Dendritic cell treated with granulocyte-macrophage colony-stimulating factor and Interleukin-4, amounts not matched to agents 40 ng/mL and 50 ng/mL, for 4 days (primary cell): ENCODE measurements at regions not wholly inside any gene's neighbourhood (a gene's known extent, or its start where the extent isn't known, plus 50 kb on each side); places are given as distances from the start of the nearest gene placed in this dataset.

Experiments
- H3K27ac Mint-ChIP-seq: one replicate; pipeline ENCODE4 v1.8.0; 2022; ENCODE audit warnings: mild to moderate bottlenecking, mixed read lengths
- H3K27me3 Mint-ChIP-seq: one replicate; pipeline ENCODE4 v1.8.0; 2022; ENCODE audit warnings: mild to moderate bottlenecking, mixed read lengths
- H3K36me3 Mint-ChIP-seq: one replicate; pipeline ENCODE4 v1.8.0; 2022; ENCODE audit warnings: low read depth, mixed read lengths
- H3K4me1 Mint-ChIP-seq: one replicate; pipeline ENCODE4 v1.8.0; 2022; ENCODE audit warnings: low read depth, mixed read lengths
- H3K4me3 Mint-ChIP-seq: one replicate; pipeline ENCODE4 v1.8.0; 2022; ENCODE audit warnings: mild to moderate bottlenecking, moderate library complexity, mixed read lengths
- H3K9me3 Mint-ChIP-seq: one replicate; pipeline ENCODE4 v1.8.0; 2022; ENCODE audit warnings: mixed read lengths
- intact Hi-C: fragments of 100-400 bp; cut with micrococcal nuclease; formaldehyde crosslinking; loops from one replicate; pipeline ENCODE4 v1.15.0; 2022

GRCh38 chr4:124334119-124334518, 378.4 kb downstream of the ANKRD50 start:
- H3K36me3 Mint-ChIP-seq, result no peaks in the 10 kb centered on the region
- no peaks in the 10 kb centered on the region for H3K4me1 Mint-ChIP-seq
- H3K4me3 Mint-ChIP-seq, result no peak overlapping the region
- H3K27me3 Mint-ChIP-seq, result no peaks in the 10 kb centered on the region
- intact Hi-C loops, result loop anchor here (2.0 kb wide), 1 partner anchor 949 kb away; no protein-coding TSS in a partner anchor
- H3K27ac Mint-ChIP-seq, result no peak overlapping the region
- no peaks in the 10 kb centered on the region for H3K9me3 Mint-ChIP-seq

- Mint-ChIP-seq H3K27ac (no peak overlapping the region), H3K36me3 (no peaks in the 10 kb centered on the region), H3K9me3 (no peaks in the 10 kb centered on the region), H3K4me3 (no peak overlapping the region), H3K4me1 (no peaks in the 10 kb centered on the region), H3K27me3 (no peaks in the 10 kb centered on the region)
- intact Hi-C loops, result no loop called here
Measured at GRCh38 chr4:124337874-124338273, 374.7 kb downstream of the ANKRD50 start.

- Mint-ChIP-seq H3K4me1 (no peaks in the 10 kb centered on the region), H3K27me3 (no peaks in the 10 kb centered on the region), H3K9me3 (no peaks in the 10 kb centered on the region), H3K36me3 (no peaks in the 10 kb centered on the region), H3K27ac (no peak overlapping the region), H3K4me3 (no peak overlapping the region)
- intact Hi-C loops, result no loop called here
Measured at GRCh38 chr4:124343661-124344171, 368.8 kb downstream of the ANKRD50 start.

- H3K4me1 Mint-ChIP-seq, result no peaks in the 10 kb centered on the region
- no peaks in the 10 kb centered on the region for H3K27me3 Mint-ChIP-seq
- peaks cover 10% of the 10 kb centered on the region for H3K9me3 Mint-ChIP-seq
- H3K27ac Mint-ChIP-seq, result no peak overlapping the region
- no peak overlapping the region for H3K4me3 Mint-ChIP-seq
- intact Hi-C loops, result no loop called here
- no peaks in the 10 kb centered on the region for H3K36me3 Mint-ChIP-seq
Measured at GRCh38 chr4:124372916-124373315, 339.6 kb downstream of the ANKRD50 start.

- intact Hi-C loops, result no loop called here
- Mint-ChIP-seq H3K27me3 (no peaks in the 10 kb centered on the region), H3K9me3 (no peaks in the 10 kb centered on the region), H3K4me1 (no peaks in the 10 kb centered on the region), H3K36me3 (no peaks in the 10 kb centered on the region), H3K27ac (no peak overlapping the region), H3K4me3 (no peak overlapping the region)
Measured at GRCh38 chr4:124386163-124386562, 326.4 kb downstream of the ANKRD50 start.

GRCh38 chr4:124386648-124387047, 325.9 kb downstream of the ANKRD50 start:
- H3K36me3 Mint-ChIP-seq, result no peaks in the 10 kb centered on the region
- intact Hi-C loops, result no loop called here
- no peak overlapping the region for H3K4me3 Mint-ChIP-seq
- H3K9me3 Mint-ChIP-seq, result no peaks in the 10 kb centered on the region
- H3K27me3 Mint-ChIP-seq, result no peaks in the 10 kb centered on the region
- H3K27ac Mint-ChIP-seq, result no peak overlapping the region
- H3K4me1 Mint-ChIP-seq, result no peaks in the 10 kb centered on the region

- no peaks in the 10 kb centered on the region for H3K36me3 Mint-ChIP-seq
- no peak overlapping the region for H3K4me3 Mint-ChIP-seq
- H3K9me3 Mint-ChIP-seq, result peaks cover 6% of the 10 kb centered on the region
- H3K27ac Mint-ChIP-seq, result no peak overlapping the region
- H3K27me3 Mint-ChIP-seq, result no peaks in the 10 kb centered on the region
- H3K4me1 Mint-ChIP-seq, result no peaks in the 10 kb centered on the region
- intact Hi-C loops, result no loop called here
Measured at GRCh38 chr4:124389591-124389990, 322.9 kb downstream of the ANKRD50 start.

- no peak overlapping the region for H3K27ac Mint-ChIP-seq
- intact Hi-C loops, result no loop called here
- peaks cover 9% of the 10 kb centered on the region for H3K9me3 Mint-ChIP-seq
- H3K27me3 Mint-ChIP-seq, result no peaks in the 10 kb centered on the region
- H3K4me1 Mint-ChIP-seq, result no peaks in the 10 kb centered on the region
- no peaks in the 10 kb centered on the region for H3K36me3 Mint-ChIP-seq
- H3K4me3 Mint-ChIP-seq, result no peak overlapping the region
Measured at GRCh38 chr4:124390861-124391260, 321.7 kb downstream of the ANKRD50 start.

GRCh38 chr4:124396333-124396732, 316.2 kb downstream of the ANKRD50 start:
- H3K4me1 Mint-ChIP-seq, result no peaks in the 10 kb centered on the region
- H3K9me3 Mint-ChIP-seq, result peaks cover 9% of the 10 kb centered on the region
- H3K27ac Mint-ChIP-seq, result no peak overlapping the region
- no peaks in the 10 kb centered on the region for H3K27me3 Mint-ChIP-seq
- H3K4me3 Mint-ChIP-seq, result no peak overlapping the region
- H3K36me3 Mint-ChIP-seq, result no peaks in the 10 kb centered on the region
- intact Hi-C loops, result no loop called here

- Mint-ChIP-seq H3K36me3 (no peaks in the 10 kb centered on the region), H3K4me1 (no peaks in the 10 kb centered on the region), H3K4me3 (no peak overlapping the region), H3K27me3 (no peaks in the 10 kb centered on the region), H3K27ac (no peak overlapping the region), H3K9me3 (no peaks in the 10 kb centered on the region)
- intact Hi-C loops, result no loop called here
Measured at GRCh38 chr4:124401606-124402005, 310.9 kb downstream of the ANKRD50 start.

- H3K27me3 Mint-ChIP-seq, result no peaks in the 10 kb centered on the region
- intact Hi-C loops, result no loop called here
- H3K4me1 Mint-ChIP-seq, result no peaks in the 10 kb centered on the region
- H3K36me3 Mint-ChIP-seq, result no peaks in the 10 kb centered on the region
- no peak overlapping the region for H3K27ac Mint-ChIP-seq
- H3K9me3 Mint-ChIP-seq, result no peaks in the 10 kb centered on the region
- no peak overlapping the region for H3K4me3 Mint-ChIP-seq
Measured at GRCh38 chr4:124409044-124409443, 303.5 kb downstream of the ANKRD50 start.

GRCh38 chr4:124414276-124415040, 298.1 kb downstream of the ANKRD50 start:
- no peaks in the 10 kb centered on the region for H3K36me3 Mint-ChIP-seq

GRCh38 chr4:124415146-124415545, 297.4 kb downstream of the ANKRD50 start:
- Mint-ChIP-seq H3K4me3 (no peak overlapping the region), H3K4me1 (no peaks in the 10 kb centered on the region), H3K9me3 (no peaks in the 10 kb centered on the region), H3K27me3 (no peaks in the 10 kb centered on the region), H3K27ac (no peak overlapping the region), H3K36me3 (no peaks in the 10 kb centered on the region)
- intact Hi-C loops, result no loop called here

More at GRCh38 chr4:124414276-124415040, 298.1 kb downstream of the ANKRD50 start:
- Mint-ChIP-seq H3K4me1 (no peaks in the 10 kb centered on the region), H3K27me3 (no peaks in the 10 kb centered on the region), H3K9me3 (no peaks in the 10 kb centered on the region), H3K4me3 (no peak overlapping the region), H3K27ac (no peak overlapping the region)
- intact Hi-C loops, result no loop called here

- Mint-ChIP-seq H3K36me3 (no peaks in the 10 kb centered on the region), H3K4me1 (no peaks in the 10 kb centered on the region), H3K27me3 (no peaks in the 10 kb centered on the region), H3K9me3 (no peaks in the 10 kb centered on the region), H3K4me3 (no peak overlapping the region), H3K27ac (no peak overlapping the region)
- intact Hi-C loops, result no loop called here
Measured at GRCh38 chr4:124417371-124417770, 295.2 kb downstream of the ANKRD50 start.
